ENCODE measurements at regions not wholly inside any gene's neighbourhood (a gene's known extent, or its start where the extent isn't known, plus 50 kb on each side); places are given as distances from the start of the nearest gene placed in this dataset.

DNA sequence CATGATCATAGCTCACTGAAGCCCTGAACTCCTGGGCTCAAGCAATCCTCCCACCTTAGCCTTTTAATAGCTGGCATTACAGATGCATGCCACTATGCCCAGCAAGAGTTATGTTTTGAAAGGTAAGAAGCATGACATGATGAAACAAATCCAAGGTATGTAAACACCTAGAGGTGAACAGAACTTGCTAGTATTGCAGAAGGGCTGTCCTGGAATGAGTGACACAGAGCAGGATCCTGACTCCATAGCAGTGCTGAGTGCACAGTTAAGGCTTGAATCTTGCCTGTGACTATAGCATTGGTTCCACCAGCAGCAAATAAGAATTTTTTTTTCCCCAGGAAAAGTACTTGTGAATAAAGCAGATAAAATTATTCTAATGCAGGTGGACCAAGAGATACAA is 309.5 kb downstream of the PIK3C3 start:
- TF ChIP-seq, protein P1, sequence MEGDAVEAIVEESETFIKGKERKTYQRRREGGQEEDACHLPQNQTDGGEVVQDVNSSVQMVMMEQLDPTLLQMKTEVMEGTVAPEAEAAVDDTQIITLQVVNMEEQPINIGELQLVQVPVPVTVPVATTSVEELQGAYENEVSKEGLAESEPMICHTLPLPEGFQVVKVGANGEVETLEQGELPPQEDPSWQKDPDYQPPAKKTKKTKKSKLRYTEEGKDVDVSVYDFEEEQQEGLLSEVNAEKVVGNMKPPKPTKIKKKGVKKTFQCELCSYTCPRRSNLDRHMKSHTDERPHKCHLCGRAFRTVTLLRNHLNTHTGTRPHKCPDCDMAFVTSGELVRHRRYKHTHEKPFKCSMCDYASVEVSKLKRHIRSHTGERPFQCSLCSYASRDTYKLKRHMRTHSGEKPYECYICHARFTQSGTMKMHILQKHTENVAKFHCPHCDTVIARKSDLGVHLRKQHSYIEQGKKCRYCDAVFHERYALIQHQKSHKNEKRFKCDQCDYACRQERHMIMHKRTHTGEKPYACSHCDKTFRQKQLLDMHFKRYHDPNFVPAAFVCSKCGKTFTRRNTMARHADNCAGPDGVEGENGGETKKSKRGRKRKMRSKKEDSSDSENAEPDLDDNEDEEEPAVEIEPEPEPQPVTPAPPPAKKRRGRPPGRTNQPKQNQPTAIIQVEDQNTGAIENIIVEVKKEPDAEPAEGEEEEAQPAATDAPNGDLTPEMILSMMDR (IDR thresholded peaks at IDR 0.05; ENCODE audit: extremely low read depth in 1 of 2, insufficient read depth in 1 of 2, low read depth in 1 of 2, low read length in 2 of 2): no peak
- TF ChIP-seq EZH2 (IDR thresholded peaks at IDR 0.05; ENCODE audit: borderline replicate concordance, low read depth, low read length, severe bottlenecking) (no peak), POLR2A (IDR thresholded peaks at IDR 0.05; ENCODE audit: low read depth, low read length) (no peak), POLR2AphosphoS5 (IDR thresholded peaks at IDR 0.05; ENCODE audit: insufficient read depth, low read depth, low read length) (no peak), GATA2 (IDR thresholded peaks at IDR 0.05; ENCODE audit: insufficient read depth, insufficient read length, low read depth, low read length) (no peak), FOS (IDR thresholded peaks at IDR 0.05; ENCODE audit: borderline replicate concordance, insufficient read depth, low read length) (no peak), JUN (IDR thresholded peaks at IDR 0.05; ENCODE audit: borderline replicate concordance, insufficient read depth, insufficient read length, low read depth) (no peak), MYC (IDR thresholded peaks at IDR 0.05; ENCODE audit: low read depth, low read length) (no peak)

Measured in endothelial cell of umbilical vein (primary cell).